ENCODE measurements at regions not wholly inside any gene's neighbourhood (a gene's known extent, or its start where the extent isn't known, plus 50 kb on each side); places are given as distances from the start of the nearest gene placed in this dataset.
"Not testable (repeated sequence)": the region's sequence is repeated elsewhere in the genome, so short reads cannot be mapped to it uniquely, and the experiment has no call there.

DNA sequence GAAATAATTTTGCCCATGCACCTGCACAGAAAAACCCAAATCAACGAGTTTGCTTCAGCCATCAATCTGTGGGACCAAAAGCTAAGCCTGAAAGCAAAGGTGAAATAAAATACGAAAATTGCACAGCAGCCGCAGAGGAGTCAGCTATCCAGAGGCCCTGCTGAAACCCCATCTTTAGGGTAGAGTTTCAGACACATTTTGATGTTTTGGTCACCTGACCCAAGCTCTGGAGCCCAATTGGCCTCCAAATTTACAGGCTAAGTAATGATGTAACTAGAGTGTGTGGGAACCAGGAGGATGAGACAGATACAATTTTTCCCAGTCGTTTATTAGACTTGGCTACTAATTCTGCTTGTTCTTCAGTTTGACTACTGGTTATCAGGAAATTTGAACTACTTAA, 308.6 kb upstream of the ATP11B start:
- no peak for DNase-seq

DNA sequence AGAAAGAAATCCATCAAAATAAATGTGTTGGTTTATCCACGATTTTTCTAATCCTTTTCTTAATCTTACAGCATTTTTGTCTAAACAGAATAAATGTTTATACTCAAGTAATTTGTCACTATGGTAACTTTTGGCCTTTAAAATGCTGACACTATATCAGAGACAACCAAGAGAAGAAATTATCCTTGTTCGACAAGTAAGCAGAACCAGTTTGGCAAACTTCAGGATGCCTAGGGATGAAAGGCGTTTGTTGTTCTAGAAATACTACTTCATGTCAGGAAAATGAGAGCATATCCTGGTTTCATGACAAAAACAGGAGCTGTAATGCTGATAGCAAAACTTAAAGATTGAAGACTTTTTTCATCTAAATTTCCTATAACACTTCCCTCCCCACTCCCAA, 308.0 kb upstream of the ATP11B start:
- no peak for DNase-seq

DNA sequence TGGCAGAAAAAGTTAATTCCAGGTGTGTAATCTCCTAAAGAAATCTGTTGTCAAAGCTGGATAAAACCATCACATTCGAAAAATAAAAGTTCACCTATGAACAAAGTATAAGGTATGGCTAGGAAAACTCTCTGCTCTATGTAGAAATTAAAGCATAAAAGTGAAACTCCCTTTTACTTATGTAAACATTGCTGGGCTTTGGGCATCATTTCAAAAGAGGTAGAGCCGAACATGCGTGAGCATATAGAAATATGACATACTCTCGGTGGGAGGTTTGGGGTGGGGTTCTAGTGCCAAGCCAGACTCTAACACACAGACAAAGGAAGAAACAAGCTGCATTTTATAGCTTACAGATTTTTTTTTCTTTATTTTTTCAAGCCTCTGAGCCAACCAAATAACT, 306.8 kb upstream of the ATP11B start:
- no peak for DNase-seq

DNA sequence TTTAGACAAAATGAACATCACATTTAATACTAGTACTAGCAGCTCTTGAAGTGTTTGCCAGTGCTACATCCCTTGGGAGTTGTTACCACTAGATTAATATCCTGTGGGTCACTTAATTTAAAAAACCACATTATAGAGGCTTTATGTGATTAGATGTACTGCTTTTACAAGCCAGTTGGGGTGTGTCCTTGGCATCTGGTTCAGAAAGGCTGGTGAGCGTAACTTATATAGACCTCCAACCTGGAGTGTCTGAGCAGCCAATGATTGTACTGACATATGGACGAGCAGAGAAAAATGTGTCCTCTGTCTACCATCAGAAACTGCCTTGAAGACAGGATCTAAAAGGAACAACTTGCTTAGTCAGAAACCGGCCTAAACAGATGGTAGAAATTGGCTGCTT, 306.2 kb upstream of the ATP11B start:
- no peak for DNase-seq

DNA sequence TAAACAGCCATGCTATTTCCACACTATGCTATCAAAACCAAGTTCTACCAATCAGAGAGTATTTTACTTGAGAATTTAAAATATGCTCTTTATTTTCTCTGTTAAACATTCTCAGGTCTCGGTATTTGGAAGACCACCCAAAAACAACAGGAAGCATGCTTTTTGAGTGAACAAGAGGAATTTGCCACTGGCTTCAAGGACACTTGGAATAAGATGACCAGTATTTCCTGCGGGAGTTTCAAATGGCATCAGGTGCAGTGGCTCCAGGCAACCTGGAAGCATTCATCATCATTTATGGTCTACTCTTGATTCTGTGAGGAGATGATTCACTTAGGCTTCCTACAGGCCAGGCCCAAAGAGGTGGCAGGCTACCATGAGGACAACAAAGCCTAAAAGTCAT, 305.7 kb upstream of the ATP11B start:
- no peak for DNase-seq

DNA sequence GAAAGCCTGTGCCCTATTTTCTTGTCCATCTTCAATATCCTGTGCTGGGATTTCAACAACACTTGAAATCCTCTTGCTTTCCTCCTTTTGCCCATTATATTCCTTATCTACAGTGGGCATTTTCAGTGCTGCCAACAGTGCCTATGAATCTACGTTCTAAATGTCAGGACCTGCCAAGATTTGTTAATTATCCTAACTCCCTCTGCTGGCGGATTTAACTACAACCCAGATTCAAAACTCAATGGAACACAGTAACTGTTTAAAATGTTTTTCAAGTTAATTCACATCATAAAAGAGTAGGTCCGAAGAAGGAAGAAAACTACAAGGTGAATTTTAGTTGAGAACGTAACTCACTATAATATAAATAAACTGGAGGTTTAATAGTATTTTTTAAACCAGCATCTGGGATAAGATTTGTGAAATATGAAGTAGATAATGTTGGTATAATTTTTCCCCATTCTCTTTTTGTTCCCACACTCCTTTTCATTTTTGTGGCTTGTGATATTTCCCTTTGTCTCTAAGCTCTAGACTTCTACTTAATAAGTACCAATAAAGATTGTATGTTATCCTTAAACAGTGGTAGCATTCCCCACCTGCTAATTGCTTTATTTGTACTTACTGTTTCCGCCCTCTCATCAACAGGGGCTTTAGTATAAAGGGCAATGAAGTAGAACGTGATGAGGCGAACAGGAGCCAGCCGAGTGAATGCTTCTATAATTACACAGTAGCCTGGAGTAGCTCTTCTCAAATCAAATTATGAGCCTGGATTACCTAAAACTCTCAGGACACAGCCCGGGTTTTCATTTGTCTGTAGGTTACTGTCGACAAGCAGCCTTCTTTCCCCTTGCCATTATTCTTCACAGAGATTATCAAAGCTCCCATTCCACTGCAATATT, 302.5 kb upstream of the ATP11B start:
- no peak for DNase-seq

DNA sequence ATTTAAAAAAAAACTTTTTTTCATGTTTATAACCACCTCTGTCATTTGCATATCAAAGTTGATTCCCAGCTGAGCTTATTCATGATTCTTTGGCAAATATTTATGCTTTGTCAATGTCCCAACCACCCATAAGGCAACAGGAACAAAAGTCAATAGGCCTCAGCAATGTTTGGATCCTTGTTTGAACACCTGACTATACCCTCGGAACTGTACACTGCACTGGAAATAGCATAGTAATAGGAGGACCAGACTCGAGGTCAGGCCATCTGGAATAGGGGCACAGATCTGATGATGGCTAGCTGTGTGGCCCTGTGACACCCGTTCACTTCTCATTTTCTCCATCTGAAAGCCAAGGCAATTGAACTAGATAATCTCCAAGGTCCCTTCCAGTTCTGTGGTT, 301.7 kb upstream of the ATP11B start:
- DNase-seq, result no peak

DNA sequence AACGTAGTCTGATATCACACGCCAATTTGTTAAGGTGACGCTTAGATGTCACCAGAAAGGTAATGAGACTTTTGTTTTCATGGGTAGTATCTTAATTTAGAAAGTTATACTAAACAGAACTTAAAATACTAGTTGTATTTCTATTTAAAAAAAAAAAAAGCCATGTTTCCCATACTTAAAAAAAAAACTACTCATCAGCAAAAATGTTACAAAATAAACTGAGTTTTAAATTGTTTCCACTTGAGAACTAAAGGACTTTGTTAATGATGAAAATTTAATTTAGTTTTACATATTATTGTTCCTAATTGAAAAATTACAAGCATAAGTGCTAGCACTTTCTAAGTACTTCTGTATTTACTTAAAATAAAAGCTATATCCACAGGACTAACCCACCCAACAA, 300.8 kb upstream of the ATP11B start:
- no peak for DNase-seq

DNA sequence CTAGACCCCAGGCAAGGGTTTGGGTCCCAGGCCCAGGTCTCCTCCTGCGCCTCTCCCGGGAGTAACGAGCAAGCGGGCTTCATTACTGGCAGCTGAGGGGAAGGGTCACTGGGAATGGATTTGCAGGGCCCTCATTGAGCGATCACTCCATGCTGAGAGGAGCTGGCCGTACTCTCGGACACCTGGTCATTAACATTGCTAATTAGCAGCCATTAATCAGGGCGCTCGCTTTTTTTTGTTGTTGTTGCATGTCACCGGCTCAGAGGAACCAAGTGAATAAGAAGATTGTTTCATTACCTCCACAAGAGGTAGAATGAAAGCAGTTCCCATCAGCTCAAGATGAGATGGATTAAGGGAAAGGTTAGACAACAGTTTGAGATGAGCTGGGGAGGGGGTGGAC, 293.0 kb upstream of the ATP11B start:
- no peak for DNase-seq

DNA sequence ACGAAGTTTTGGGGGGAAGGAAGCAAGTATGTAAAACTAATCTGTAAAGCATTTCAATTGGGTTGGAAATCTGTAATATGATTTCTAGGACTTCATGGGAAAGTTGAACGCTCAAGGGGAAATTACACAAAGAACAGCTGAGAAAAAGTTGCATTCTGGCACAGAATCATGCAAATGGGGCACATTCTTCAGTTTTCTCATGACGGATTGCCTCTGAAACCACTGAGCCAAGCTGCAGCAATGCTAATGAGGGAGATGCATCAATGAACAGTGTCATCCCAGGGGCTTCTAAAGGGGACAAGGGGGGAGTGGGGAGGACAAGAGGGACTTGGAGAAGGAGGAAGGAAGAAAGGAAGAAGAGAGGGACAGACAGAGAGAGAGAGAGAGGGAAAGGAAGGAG, 291.4 kb upstream of the ATP11B start:
- no peak for DNase-seq

DNA sequence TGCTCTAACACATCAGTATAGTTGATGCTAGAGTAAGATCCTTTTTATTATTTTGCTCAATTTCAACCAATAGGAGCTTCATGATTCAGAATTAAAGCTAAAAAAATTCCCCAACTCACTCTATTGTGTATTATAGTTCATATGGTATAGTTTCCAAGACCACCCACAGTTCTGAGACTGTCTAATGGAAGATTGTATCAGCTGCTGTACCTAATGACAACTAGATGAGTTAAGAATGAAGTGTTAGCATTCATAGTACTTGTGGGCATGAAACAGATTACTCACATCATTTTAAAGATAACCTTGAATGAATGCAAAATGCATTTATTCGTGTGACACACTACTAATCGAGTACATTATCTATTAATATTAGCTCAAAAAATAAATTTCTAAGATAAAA, 289.9 kb upstream of the ATP11B start:
- DNase-seq, result no peak

DNA sequence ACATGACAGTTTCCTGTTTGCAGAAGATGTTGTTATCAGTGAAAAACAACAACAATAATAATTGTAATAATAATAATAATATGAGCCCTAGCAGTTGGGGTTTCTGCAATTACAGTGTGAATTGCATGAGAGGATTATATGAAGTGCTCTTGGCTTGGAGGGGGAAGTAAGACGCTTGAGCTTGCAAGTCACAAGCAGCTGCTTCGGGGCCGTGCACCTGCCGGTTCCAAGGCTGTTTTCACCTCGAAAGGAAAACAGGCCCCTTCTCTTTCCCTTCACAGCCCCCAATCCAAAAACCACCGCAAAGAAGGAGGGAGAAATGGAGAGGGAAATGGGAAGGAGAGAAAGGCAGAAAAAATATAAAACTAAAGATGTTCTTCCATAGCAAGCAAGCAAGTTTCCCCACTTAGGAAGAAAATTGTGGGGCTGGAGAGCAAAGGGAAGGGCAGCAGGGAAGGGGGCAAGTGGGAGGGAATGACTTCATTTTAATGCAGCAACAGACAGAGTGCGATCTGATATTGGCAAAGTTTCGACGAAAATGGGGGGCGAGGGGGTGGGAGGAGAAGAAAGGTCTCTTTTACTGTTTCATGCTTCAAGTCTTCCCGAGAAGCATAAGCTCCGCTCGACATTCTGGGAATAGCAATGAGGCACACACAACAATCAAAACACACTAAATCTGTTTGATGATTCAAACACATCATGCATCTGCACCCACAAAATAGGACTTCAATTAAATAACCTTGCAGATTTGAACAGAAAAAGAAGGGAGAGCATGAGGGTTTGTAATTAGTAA, 284.2 kb upstream of the ATP11B start:
- DNase-seq, result no peak

DNA sequence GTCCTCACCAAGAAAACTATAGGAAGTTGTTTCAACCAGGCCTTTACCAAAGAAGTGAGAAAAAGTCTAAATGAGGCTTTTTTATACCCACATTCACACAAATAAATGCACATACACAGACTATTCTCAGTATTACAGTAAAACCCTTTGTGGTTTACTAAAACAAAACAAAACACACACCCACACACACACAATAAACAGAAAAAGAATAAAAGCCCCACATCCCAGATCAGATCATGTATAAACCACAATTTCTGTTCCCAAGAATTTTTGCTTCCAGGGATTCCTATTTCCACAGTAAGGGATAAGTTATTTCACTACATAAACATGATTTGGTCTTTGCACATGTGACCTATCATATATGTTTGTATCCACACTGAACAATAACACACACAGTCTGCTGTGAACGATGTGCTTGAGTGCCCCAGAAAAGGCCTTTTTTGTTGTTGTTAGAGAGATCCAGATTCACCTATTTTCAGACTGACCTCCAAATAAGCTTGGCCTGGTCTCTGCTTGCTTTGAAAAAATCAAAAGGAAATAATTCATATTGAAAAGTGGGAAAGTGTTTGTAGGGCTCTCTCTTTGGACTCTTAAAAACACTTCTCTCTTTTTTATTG, 283.4 kb upstream of the ATP11B start:
- DNase-seq, result no peak

DNA sequence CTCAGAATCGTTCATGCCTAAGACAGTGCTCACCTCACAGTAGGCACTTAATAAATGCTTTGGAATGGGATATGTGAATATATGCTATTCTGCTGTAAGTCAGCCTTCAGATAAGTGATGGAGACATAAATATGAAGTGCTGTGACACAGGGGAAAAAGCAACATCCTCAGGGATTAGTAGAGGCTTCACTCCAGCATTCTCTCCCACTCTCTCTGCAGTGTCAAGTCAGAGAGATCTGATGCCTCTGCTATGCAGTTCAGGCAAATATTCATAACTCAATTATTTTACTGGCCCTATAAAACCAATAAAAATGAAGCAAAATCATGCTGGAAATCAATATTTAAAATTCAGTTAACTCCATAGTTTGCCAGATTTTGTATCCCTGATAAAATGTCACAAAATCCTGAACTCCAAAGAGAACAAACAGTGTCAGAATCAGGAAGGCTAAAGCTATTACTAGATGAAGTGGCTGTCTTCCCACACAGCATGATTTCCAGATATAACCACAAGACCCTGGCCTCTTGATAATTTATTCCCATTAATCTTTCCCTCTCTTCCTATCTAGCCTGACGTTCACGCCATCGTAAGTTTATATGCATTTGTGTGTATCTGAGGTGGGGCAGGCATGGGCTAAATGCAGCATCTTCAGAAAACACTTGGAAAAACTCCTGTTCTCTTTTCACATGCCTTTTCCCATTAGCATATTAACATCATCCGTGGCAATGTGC, 278.9 kb upstream of the ATP11B start:
- DNase-seq, result no peak

DNA sequence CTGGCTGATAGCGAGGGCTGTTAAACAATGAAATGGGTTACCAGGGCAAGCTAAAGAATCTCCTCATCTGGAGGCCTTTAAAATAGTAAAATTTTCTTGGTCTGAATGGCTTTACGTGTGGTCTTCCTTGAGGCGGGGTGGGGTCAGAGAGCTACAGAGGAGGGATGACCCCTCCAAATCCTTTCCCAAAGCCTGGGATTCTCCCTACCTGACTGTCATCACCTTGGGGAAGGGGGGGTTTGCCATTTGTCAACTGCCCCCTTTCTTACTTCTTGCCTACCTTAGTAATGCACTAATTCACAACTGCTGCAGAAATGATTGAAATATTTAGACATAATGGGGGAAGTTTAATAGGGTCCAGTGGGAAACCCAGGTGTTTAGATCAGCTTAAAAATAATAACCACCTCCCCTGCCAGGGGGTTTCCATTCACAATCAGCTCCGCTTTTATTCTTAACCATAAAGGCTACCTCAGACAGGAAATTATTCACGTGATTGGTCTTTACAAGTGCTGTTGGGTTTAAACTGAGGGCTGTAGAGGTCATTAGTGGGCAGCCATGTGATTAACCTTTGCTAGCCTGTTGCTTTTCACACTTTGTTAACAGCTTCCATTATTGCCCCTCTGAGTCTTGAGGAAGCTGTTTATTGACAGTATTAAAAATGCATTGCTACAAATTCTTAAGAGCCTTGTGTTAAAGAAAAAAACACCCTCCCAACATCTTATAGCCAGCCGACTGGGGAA, 276.5 kb upstream of the ATP11B start:
- no peak for DNase-seq

DNA sequence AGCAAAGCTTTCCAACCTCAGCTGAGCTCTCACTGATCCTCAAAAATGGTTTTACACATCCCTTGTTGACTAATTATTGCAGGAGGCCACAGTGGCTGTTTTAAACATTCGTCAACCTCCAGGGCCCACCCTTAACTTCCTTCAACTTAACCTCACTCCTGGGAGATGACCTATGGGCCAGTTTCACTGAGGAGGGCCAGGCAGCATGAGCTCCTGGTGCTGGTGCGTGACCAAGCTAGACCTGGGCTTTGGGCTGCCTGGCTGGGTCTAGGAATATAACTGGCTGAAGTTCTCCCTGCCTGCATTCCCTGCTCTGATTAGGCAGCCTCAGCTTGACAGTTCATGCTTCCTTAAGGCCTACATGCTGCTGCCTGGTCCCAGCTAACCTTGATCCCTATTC, 273.7 kb upstream of the ATP11B start:
- no peak for DNase-seq

DNA sequence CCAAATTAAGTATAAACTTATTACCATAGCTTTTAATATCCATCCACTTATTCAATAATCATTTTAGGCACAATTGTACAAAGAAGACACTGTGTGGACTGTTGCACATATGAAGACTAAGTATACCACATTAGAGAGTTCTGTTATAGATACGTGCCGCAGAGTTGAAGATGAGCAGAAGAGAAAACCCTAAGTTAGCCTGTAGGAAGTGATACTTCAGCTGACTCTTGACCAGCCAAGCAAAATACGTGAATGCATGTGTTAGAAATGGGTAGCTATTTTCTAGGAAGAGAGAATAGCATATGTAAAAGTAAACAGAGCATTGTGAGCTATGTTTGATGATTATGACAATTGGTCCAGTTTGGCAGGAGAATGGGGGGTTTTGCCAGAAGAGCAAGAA, 272.0 kb upstream of the ATP11B start:
- DNase-seq, result no peak

DNA sequence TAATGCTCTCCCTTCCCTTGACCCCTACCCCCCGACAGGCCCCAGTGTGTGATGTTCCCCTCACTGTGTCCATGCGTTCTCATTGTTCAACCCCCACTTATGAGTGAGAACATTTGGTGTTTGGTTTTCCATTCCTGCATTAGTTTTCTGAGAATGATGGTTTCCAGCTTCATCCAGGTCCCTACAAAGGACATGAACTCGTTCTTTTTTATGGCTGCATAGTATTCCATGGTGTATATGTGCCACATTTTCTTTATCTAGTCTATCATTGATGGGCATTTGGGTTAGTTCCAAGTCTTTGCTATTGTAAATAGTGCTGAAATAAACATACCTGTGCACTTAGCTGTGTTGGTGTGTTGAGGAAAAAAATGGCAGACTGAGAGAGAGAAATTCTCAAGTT, 269.9 kb upstream of the ATP11B start:
- DNase-seq, result not testable (repeated sequence)

DNA sequence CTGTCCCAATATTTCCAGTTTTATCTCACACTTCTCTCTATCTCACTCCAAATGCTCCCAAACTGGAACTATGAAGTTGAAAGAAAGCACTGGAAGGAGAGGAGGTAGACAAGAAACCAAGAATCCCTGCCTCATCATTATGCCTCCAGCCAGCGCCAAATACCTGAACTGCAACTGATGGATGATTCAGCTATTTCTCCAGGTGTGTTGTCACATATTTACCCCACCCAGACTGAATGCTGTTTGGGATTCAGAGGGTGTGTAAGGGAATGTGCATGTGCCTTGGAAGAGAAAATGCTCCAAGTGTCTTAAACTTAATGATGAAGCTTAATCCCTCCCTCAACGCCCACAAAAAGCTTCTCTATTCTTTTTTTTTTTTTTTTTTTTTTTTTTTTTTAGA, 269.5 kb upstream of the ATP11B start:
- DNase-seq, result no peak

DNA sequence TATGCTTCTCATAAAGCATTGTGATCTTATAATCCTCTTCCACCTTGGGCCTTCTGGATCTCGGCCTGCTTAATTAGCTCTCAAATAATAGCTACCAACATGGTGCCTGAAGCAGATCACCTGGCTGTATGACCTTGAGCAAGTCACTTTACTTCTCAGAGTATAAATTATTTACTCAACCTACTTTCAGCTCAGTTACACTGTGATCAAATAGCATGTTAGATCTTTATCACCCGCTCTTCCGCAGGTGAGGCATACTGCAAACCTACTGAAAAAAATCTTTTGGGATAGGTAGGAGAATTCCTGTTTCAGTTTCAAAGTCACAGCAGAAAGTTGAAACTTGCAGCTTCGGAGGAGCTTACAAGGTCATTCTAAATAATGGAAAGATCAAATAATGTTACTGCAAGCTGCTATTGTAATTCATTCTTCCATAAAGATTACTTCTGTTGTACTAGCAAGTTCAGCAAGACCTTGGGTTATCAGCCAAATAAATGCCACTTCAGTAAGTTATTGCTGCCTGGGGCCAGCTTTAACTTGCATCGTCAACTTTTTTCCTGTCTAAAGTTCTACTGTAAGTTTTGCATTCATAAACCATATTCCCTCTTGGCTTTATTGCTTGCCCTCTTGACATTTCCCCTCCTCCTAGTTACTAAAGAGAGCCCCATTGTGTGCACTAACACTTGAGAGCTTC, 268.4 kb upstream of the ATP11B start:
- DNase-seq, result no peak

DNA sequence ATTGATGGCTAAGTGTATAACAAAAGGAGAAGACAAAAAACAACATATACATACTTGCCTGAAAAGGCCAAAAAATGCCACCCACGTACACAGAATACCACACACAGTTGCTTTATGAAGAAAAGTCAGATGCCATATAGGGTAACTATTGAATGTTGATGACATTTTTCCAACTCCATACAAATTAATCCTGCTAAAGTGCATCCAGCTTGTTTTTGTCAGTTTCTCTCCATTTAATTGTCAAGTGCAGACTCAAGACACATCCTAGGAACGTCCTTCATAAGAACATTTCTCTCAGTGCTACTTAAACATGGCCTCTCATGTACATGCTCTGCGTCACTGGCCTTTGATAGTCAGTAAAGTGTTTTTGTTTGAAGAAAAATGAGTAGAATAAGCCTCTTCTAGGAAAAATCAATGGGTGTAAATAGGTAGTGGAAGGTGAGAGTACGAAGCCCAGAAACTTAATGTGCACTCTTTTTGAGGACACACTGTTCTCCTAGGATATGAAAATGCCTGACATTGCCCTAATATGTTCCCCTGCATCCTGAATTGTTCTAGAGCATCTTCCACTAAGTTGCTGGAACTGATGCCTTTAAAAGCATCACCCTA, 267.4 kb upstream of the ATP11B start:
- no peak for DNase-seq

All from activated gamma-delta T cell treated with Interleukin-2 at 50 U/mL for 16 hours (primary cell).